HG02678 (cell line): ENCODE measurements at regions not wholly inside any gene's neighbourhood (a gene's known extent, or its start where the extent isn't known, plus 50 kb on each side); places are given as distances from the start of the nearest gene placed in this dataset.

Experiments
- ATAC-seq: cut with Tn5 transposase; IDR thresholded peaks from one replicate; pipeline ENCODE4 v1.9.1; 2021; ENCODE audit warnings: mild to moderate bottlenecking, moderate library complexity; ENCODE audit not compliant: unreplicated experiment

DNA sequence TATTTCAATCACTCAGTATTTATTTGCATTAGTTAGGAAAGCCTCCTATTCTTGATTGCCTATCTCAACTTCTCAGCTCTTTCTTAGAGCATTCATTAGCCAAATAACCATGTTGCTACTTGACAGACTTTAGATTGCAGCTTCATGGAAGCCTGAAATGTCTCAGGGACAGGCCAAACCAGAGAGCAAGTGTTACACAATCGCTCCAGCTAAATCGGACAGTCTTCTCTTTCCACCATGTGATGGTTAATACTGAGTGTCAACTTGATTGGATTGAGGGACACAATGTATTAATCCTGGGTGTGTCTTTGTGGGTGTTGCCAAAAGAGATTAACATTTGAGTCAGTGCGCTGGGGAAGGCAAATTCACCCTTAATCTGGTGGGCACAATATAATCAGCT, 106.5 kb upstream of the DRD2 start:
- ATAC-seq: no peak

- no peak for ATAC-seq
Measured at GRCh38 chr11:113579292-113579940, 104.2 kb upstream of the DRD2 start.

DNA sequence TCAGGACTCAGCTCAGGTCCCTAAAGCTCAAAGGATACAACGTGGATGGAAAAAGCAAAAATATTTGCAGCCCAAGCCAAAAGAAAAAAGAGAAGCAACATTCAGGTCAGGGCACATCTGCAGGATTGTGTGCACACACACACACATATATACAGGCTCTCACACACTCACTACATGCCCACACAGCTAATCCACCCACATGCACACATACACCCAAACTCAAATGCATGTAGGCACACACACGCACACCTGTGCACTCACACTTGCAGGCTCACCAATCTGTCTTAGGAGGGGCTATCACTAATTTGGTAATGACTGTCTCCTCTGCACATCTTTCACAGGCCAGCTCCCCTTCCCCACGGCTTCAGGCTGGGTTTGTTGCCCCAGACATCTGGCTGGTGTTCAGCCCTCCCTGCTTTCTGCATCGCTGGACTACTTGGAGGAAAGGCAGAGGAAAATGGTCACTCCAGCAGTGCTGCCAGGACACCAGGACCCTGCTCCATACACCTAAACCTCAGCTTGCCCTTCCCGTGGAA, 103.6 kb upstream of the DRD2 start:
- ATAC-seq: no peak

DNA sequence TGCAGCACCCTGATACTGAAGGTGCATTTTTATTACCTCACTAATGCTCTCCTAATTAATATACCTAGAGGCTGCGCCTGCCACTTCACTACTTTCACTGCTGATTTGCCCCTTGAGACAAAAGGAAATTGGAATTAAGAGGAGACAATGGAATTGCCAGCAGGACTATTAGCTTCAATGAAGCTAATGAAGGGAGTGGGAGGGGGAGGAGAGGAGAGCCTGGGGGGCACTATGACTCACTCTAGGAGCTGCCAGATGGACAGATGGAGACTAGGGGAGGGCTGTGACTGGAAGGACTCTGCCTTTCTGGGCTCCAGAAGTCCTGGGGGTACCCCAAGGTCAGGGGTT, 102.8 kb upstream of the DRD2 start:
- no peak for ATAC-seq

- ATAC-seq: no peak
Measured at GRCh38 chr11:113577356-113578032, 102.3 kb upstream of the DRD2 start.

- no peak for ATAC-seq
Measured at GRCh38 chr11:113574586-113574985, 99.4 kb upstream of the DRD2 start.

DNA sequence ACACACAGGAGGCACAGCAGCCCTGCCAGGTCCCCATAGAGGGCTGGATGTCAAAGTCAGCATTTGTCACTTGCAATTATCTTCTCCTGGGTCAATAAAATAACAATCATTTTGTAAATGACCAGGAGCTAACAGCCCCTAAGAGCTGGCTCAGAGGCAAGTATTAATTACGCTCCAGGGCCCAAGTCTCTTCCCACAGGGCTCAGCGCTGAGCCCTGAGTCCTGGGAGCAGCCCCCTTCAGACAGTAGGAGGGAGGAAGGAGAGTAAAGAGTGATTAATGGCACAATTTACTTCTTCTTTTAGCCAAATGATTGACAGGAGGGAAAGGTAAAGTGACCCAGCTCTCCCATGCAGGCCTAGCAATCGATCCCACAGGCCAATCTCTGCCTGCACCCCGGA, 99.0 kb upstream of the DRD2 start:
- no peak for ATAC-seq

- ATAC-seq: no peak
Measured at GRCh38 chr11:113572136-113572735, 97.0 kb upstream of the DRD2 start.

DNA sequence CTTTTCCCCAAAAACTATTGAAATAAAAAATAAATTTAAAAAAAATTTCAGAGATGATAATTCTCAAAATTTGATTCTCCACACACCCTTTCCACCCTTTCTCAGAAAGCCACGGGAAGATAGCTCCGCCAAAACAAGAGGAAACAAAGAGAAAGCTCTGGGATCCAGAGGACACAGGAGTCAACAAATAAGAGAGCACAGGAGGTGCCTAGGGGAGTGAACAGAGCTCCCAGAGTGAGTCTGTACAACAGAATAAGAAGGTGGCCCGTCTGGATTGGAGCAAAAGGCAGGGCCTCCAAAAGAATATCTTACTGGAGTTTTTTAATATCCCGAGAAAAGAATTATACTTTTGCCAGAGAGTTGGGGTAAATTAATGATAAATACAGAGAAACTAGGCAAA, 96.3 kb upstream of the DRD2 start:
- ATAC-seq: no peak

- ATAC-seq: no peak
Measured at GRCh38 chr11:113570906-113571305, 95.7 kb upstream of the DRD2 start.

DNA sequence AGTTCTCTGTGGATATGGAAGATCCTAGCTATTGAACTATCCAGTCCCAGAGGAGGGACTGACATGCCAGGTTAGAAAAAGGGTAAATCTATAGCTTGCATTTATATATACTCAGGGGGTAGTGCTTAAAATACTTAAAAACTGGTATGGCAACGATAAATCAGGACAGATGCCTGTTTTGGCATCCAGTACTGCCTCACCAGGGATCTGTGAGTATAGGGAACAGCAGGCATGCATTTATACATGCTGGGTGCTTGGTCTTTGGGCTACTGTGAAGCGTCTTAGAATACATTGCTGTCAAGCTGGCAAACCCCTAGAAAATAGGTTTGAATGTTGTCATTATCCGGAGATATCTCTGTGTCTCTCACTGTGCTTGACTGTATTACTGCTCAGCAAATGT, 94.2 kb upstream of the DRD2 start:
- no peak for ATAC-seq

GRCh38 chr11:113568566-113568965, 93.4 kb upstream of the DRD2 start:
- no peak for ATAC-seq

GRCh38 chr11:113567867-113568544, 92.8 kb upstream of the DRD2 start:
- no peak for ATAC-seq

DNA sequence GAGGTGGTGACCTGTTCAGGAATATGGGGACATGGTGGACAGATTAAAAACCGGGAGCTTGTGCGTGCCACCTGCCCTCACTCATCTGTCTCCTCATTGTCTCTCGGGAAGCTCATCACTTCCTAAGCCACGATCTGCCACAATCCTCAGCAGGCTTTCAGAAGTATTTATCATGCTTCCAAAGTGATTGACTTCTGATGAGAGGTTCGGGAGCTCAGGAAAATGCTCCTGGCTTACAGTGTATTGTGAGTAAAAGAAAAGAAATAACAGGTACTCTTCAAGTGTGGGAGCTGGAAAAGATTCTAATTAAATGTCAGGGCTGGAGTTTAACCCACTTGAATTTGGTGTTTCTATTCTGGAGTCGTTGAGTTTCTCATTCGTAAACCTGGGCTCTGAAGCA, 91.9 kb upstream of the DRD2 start:
- no peak for ATAC-seq

GRCh38 chr11:113564527-113565130, 89.4 kb upstream of the DRD2 start:
- ATAC-seq: no peak

- ATAC-seq: no peak
Measured at GRCh38 chr11:113563766-113564526, 88.7 kb upstream of the DRD2 start.

GRCh38 chr11:113562981-113563461, 87.8 kb upstream of the DRD2 start:
- ATAC-seq: no peak

DNA sequence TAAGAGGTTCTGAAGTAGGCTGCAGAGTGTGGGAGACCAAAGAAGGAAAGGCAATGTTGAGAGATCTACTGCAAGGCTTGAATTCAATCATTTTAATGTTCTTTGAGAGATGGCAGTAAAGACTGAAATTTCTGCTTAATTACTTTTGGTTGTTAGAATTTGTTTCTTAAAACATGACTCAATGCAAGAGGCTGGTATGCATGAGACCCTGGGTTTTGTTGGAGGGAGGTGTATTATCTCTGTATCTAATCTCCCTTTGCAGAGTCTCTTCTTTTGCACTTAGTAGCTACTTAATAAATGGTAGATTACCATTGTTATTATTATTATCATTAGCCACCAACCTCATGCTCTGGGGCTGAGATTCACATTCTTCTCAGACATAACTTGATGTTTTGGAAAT, 87.4 kb upstream of the DRD2 start:
- no peak for ATAC-seq

DNA sequence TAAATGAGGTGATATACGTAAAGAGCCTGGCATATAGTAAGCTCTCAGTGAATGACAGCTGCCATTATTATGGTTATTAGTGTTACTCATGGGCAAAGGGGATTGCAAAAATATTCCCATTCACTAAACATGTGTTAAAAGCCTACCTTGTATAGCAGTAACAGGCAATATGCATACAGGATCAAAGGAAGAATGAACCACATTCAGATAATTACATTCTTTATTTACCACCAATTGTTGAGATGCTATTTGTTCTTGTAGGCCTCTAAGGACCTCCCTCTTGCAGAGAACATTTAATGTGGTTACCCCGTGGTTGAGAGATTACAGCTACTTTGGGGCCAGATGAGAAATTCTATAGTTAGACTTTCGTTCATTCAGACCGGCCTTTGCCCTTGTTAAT, 82.7 kb upstream of the DRD2 start:
- no peak for ATAC-seq

GRCh38 chr11:113556036-113556435, 80.8 kb upstream of the DRD2 start:
- ATAC-seq: no peak
